H9 (cell line): ENCODE measurements at regions not wholly inside any gene's neighbourhood (a gene's known extent, or its start where the extent isn't known, plus 50 kb on each side); places are given as distances from the start of the nearest gene placed in this dataset.

Experiments used
- DNase-seq: peaks from one replicate; pipeline ENCODE4 v3.0.0-alpha.2; 2017
- H2AFZ ChIP-seq: one replicate; pipeline ENCODE4 v1.6.1; 2013; ENCODE audit warnings: mild to moderate bottlenecking, low read length, control low read depth, moderate library complexity
- H2AK5ac ChIP-seq: 2 replicates; pipeline ENCODE4 v1.6.1; 2013; ENCODE audit warnings: low read length, control low read depth, mixed read lengths; ENCODE audit not compliant: insufficient read length
- H2BK120ac ChIP-seq: one replicate; pipeline ENCODE4 v1.6.1; 2013; ENCODE audit warnings: low read depth, mild to moderate bottlenecking, low read length, control low read depth, inconsistent platforms; ENCODE audit not compliant: poor library complexity, severe bottlenecking
- H2BK12ac ChIP-seq: 2 replicates; pipeline ENCODE4 v1.6.1; 2013; ENCODE audit warnings: low read length, control low read depth, mixed read lengths, low read depth; ENCODE audit not compliant: insufficient read length
- H2BK15ac ChIP-seq: 2 replicates; pipeline ENCODE4 v1.6.1; 2013; ENCODE audit warnings: low read depth, low read length, control low read depth
- H2BK20ac ChIP-seq: one replicate; pipeline ENCODE4 v1.6.1; 2013; ENCODE audit warnings: low read depth, mild to moderate bottlenecking, low read length, control low read depth, inconsistent platforms; ENCODE audit not compliant: poor library complexity, severe bottlenecking
- H2BK5ac ChIP-seq: 2 replicates; pipeline ENCODE4 v1.6.1; 2013; ENCODE audit warnings: low read length, control low read depth, mixed read lengths; ENCODE audit not compliant: insufficient read length
- H3K14ac ChIP-seq: 2 replicates; pipeline ENCODE4 v1.6.1; 2013; ENCODE audit warnings: low read length, control low read depth; ENCODE audit not compliant: insufficient read depth
- H3K18ac ChIP-seq: 2 replicates; pipeline ENCODE4 v1.6.1; 2013; ENCODE audit warnings: low read depth, mild to moderate bottlenecking, mixed read lengths, low read length, control low read depth; ENCODE audit not compliant: insufficient read length
- H3K23ac ChIP-seq: 2 replicates; pipeline ENCODE4 v1.6.1; 2013; ENCODE audit warnings: low read length, control low read depth, mixed read lengths, low read depth; ENCODE audit not compliant: insufficient read length
- H3K23me2 ChIP-seq: 2 replicates; pipeline ENCODE4 v1.6.1; 2013; ENCODE audit warnings: low read depth, mild to moderate bottlenecking, mixed read lengths, low read length, control low read depth; ENCODE audit not compliant: insufficient read length, poor library complexity, severe bottlenecking
- H3K27ac ChIP-seq: 2 replicates; pipeline ENCODE4 v1.5.1; 2013; ENCODE audit warnings: low read length, control low read depth, mixed read lengths, low read depth; ENCODE audit not compliant: insufficient read length
- H3K27me3 ChIP-seq: 2 replicates; pipeline ENCODE4 v1.6.1; 2013; ENCODE audit warnings: low read length, control low read depth, inconsistent platforms; ENCODE audit not compliant: insufficient read depth
- H3K4ac ChIP-seq: 2 replicates; pipeline ENCODE4 v1.6.1; 2013; ENCODE audit warnings: low read depth, mild to moderate bottlenecking, control low read depth, inconsistent platforms, low read length, moderate library complexity
- H3K4me1 ChIP-seq: 2 replicates; pipeline ENCODE4 v1.6.1; 2013; ENCODE audit warnings: low read length, control low read depth, inconsistent platforms; ENCODE audit not compliant: insufficient read depth
- H3K4me2 ChIP-seq: 2 replicates; pipeline ENCODE4 v1.6.1; 2013; ENCODE audit warnings: low read length, control low read depth, mixed read lengths; ENCODE audit not compliant: insufficient read length, insufficient read depth
- H3K56ac ChIP-seq: 2 replicates; pipeline ENCODE4 v1.6.1; 2013; ENCODE audit warnings: low read depth, mild to moderate bottlenecking, mixed read lengths, low read length, control low read depth; ENCODE audit not compliant: insufficient read length
- H3K79me1 ChIP-seq: 2 replicates; pipeline ENCODE4 v1.6.1; 2013; ENCODE audit warnings: low read depth, mild to moderate bottlenecking, moderate library complexity, low read length, control low read depth, inconsistent platforms; ENCODE audit not compliant: insufficient read depth, poor library complexity, severe bottlenecking
- H3K79me2 ChIP-seq: 2 replicates; pipeline ENCODE4 v1.6.1; 2013; ENCODE audit warnings: low read length, control low read depth, inconsistent platforms; ENCODE audit not compliant: insufficient read depth
- H3K9ac ChIP-seq: 2 replicates; pipeline ENCODE4 v1.6.1; 2013; ENCODE audit warnings: low read length, control low read depth, mixed read lengths; ENCODE audit not compliant: insufficient read length; ENCODE audit errors: extremely low read depth
- H3K9me3 ChIP-seq: one replicate; pipeline ENCODE4 v1.6.1; 2013; ENCODE audit warnings: low read depth, low read length, inconsistent platforms; ENCODE audit not compliant: control insufficient read depth
- H3T11ph ChIP-seq: one replicate; pipeline ENCODE4 v1.6.1; 2013; ENCODE audit warnings: mild to moderate bottlenecking, low read length, control low read depth, inconsistent platforms
- H4K20me1 ChIP-seq: one replicate; pipeline ENCODE4 v1.6.1; 2013; ENCODE audit not compliant: control insufficient read depth, insufficient read length, insufficient read depth
- H4K5ac ChIP-seq: 2 replicates; pipeline ENCODE4 v1.6.1; 2013; ENCODE audit warnings: low read depth, mild to moderate bottlenecking, mixed read lengths, low read length, control low read depth; ENCODE audit not compliant: insufficient read length
- H4K8ac ChIP-seq: replicated peaks from 2 replicates; pipeline ENCODE4 v1.6.1; 2013; ENCODE audit warnings: low read length, control low read depth, mixed read lengths, low read depth; ENCODE audit not compliant: insufficient read length
- H4K91ac ChIP-seq: 2 replicates; pipeline ENCODE4 v1.6.1; 2013; ENCODE audit warnings: low read depth, mild to moderate bottlenecking, moderate library complexity, mixed read lengths, low read length, control low read depth; ENCODE audit not compliant: insufficient read length
- H3K27ac Mint-ChIP-seq, 3 experiments: 2 replicates in 2 of 3; 3 replicates in 1 of 3; pipeline ENCODE4 v1.8.0; 2020 to 2021; ENCODE audit warnings: mixed read lengths in 3 of 3, mild to moderate bottlenecking in 1 of 3, moderate library complexity in 1 of 3
- H3K27me3 Mint-ChIP-seq: 2 replicates; pipeline ENCODE4 v1.8.0; 2021; ENCODE audit warnings: low read depth, mild to moderate bottlenecking, moderate library complexity, mixed read lengths
- H3K36me3 Mint-ChIP-seq, 3 experiments: 2 replicates in 2 of 3; 3 replicates in 1 of 3; pipeline ENCODE4 v1.8.0; 2020 to 2021; ENCODE audit warnings: low read depth in 3 of 3, mixed read lengths in 3 of 3; ENCODE audit not compliant: insufficient read depth in 1 of 3
- H3K4me1 Mint-ChIP-seq, 2 experiments: 2 replicates each; pipeline ENCODE4 v1.8.0; 2020; ENCODE audit warnings: mixed read lengths in 2 of 2
- H3K4me3 Mint-ChIP-seq, 2 experiments: 2 replicates in 1 of 2; 3 replicates in 1 of 2; pipeline ENCODE4 v1.8.0; 2020 to 2021; ENCODE audit warnings: mild to moderate bottlenecking in 2 of 2, mixed read lengths in 2 of 2, moderate library complexity in 1 of 2
- H3K9me3 Mint-ChIP-seq, 2 experiments: 2 replicates in 1 of 2; 3 replicates in 1 of 2; pipeline ENCODE4 v1.8.0; 2020; ENCODE audit warnings: mild to moderate bottlenecking in 2 of 2, mixed read lengths in 2 of 2, moderate library complexity in 1 of 2
- CTCF ChIP-seq: fragments of 200-600 bp; sonication (generic); conservative IDR thresholded peaks from 3 replicates; pipeline ENCODE4 v1.8.0; 2021; ENCODE audit warnings: antibody characterized with exemption, mild to moderate bottlenecking

- DNase-seq: no peak
- Mint-ChIP-seq H3K36me3 (no peaks in the 10 kb centered on the region), H3K4me3 (no peak overlapping the region), H3K9me3 (peaks cover 0 to 3% of the 10 kb centered on the region in 2 experiments; a peak in 2 of 5 replicates), H3K27ac (no peak overlapping the region), H3K27me3 (no peaks in the 10 kb centered on the region), H3K4me1 (peaks cover 4% of the 10 kb centered on the region in 2 experiments; a peak in 3 of 4 replicates)
- no peak overlapping the region for H3K56ac ChIP-seq
- H3K27me3 ChIP-seq: no peaks in the 10 kb centered on the region
- H3K27ac ChIP-seq: no peak overlapping the region
- H3K14ac ChIP-seq: no peak overlapping the region
- H4K20me1 ChIP-seq: no peaks in the 10 kb centered on the region
- H3K4me2 ChIP-seq: no peak overlapping the region
- no peak overlapping the region for H4K5ac ChIP-seq
- H2BK12ac ChIP-seq: no peak overlapping the region
- H3K23me2 ChIP-seq: no peaks in the 10 kb centered on the region
- no peaks in the 10 kb centered on the region for H3K4me1 ChIP-seq
- no peak overlapping the region for H3K18ac ChIP-seq
- H3K23ac ChIP-seq: no peak overlapping the region
- no peak overlapping the region for H2BK15ac ChIP-seq
- H3K9me3 ChIP-seq: no peaks in the 10 kb centered on the region
- no peak overlapping the region for H2BK120ac ChIP-seq
- H2AK5ac ChIP-seq: no peak overlapping the region
- no peak for TF ChIP-seq CTCF
- no peak overlapping the region for H3T11ph ChIP-seq
- H4K8ac ChIP-seq: no peak overlapping the region
- H4K91ac ChIP-seq: no peak overlapping the region
- H3K79me2 ChIP-seq: no peaks in the 10 kb centered on the region
- H3K9ac ChIP-seq: no peak overlapping the region
- no peaks in the 10 kb centered on the region for H3K79me1 ChIP-seq
- no peak overlapping the region for H3K4ac ChIP-seq
- H2BK5ac ChIP-seq: no peak overlapping the region
- H2AFZ ChIP-seq: no peak overlapping the region
- H2BK20ac ChIP-seq: no peak overlapping the region
These were observed 980.6 kb downstream of the REEP3 start for GRCh38 chr10:64501807-64502206.
